GM12864 (cell line): ENCODE measurements at regions not wholly inside any gene's neighbourhood (a gene's known extent, or its start where the extent isn't known, plus 50 kb on each side); places are given as distances from the start of the nearest gene placed in this dataset.

Source experiments
- DNase-seq: peaks from one replicate; pipeline ENCODE4 v3.0.0-alpha.2; 2011; ENCODE audit warnings: low read depth
- H3K4me3 ChIP-seq: 2 replicates; pipeline ENCODE4 v1.5.1; 2011; ENCODE audit warnings: mild to moderate bottlenecking, low read depth, low read length, control low read depth
- TF ChIP-seq, protein P1 (sequence below): IDR thresholded peaks from 2 replicates; pipeline ENCODE4 v1.5.1; 2011; ENCODE audit warnings: low read depth, mild to moderate bottlenecking, moderate library complexity, low read length, control low read depth, inconsistent platforms; ENCODE audit errors: missing control alignments

DNA sequence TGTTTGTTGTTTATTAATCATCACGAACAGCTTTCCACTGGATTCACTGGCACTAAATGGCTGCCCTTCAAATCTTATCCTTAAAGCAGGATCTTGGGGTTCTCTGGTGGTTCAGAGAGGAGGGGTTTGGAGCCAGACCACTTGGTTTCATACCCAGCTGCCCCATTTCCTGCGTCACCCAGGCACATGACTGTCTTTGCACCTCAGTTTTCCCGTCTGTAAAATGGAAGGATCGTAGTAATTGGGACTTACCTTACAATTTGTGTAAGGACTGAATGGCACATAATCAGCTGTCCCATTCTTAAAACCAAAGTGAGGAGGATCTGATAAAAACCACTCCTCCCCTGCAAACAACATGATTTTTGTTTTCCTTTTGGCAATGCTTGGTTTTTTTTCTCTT is 318.3 kb downstream of the ZNF536 start:
- no peak overlapping the region for H3K4me3 ChIP-seq
- TF ChIP-seq, protein P1, sequence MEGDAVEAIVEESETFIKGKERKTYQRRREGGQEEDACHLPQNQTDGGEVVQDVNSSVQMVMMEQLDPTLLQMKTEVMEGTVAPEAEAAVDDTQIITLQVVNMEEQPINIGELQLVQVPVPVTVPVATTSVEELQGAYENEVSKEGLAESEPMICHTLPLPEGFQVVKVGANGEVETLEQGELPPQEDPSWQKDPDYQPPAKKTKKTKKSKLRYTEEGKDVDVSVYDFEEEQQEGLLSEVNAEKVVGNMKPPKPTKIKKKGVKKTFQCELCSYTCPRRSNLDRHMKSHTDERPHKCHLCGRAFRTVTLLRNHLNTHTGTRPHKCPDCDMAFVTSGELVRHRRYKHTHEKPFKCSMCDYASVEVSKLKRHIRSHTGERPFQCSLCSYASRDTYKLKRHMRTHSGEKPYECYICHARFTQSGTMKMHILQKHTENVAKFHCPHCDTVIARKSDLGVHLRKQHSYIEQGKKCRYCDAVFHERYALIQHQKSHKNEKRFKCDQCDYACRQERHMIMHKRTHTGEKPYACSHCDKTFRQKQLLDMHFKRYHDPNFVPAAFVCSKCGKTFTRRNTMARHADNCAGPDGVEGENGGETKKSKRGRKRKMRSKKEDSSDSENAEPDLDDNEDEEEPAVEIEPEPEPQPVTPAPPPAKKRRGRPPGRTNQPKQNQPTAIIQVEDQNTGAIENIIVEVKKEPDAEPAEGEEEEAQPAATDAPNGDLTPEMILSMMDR, result no peak
- no peak for DNase-seq

DNA sequence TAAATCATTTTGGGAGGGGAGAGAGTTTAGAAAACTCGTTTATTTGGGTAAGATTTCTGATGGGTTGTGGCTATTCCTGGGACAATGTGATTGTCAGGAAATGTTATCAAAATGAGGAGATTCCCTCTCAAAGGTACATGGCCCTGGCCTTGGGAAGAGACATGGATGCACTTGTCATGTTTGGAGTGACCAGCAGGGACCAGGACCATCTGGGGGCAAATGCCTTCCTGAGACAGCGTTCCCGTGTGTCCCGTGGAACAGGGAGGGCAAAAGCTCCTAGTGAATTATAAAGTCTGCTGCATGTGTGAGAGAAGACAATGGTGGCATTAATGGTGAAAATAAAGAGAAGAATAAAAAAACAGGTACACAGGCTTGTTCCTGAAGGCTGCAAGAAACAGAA is 317.3 kb downstream of the ZNF536 start:
- TF ChIP-seq, protein P1, result no peak
- H3K4me3 ChIP-seq, result no peak overlapping the region
- DNase-seq, result no peak

DNA sequence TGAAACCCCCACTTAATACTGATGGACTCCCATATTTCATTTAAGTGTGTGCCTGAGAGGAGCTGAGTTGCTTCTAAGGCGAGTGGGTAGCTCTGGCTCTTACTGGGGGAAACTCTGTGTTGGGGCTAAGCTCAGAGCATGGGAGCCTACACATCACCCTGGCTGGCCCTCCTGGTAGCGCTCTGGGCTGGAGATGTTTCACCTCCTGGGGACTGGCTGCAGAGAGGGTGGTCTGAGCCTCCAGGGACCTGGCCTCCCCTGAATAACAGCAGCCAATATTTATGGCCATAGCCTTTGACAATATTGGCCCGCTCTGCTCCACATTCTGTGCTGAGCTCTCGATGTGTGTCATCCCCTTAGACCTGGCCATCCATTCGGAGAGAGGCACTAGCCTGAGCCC is 316.5 kb downstream of the ZNF536 start:
- H3K4me3 ChIP-seq, result no peak overlapping the region
- no peak for DNase-seq
- TF ChIP-seq, protein P1, result no peak

DNA sequence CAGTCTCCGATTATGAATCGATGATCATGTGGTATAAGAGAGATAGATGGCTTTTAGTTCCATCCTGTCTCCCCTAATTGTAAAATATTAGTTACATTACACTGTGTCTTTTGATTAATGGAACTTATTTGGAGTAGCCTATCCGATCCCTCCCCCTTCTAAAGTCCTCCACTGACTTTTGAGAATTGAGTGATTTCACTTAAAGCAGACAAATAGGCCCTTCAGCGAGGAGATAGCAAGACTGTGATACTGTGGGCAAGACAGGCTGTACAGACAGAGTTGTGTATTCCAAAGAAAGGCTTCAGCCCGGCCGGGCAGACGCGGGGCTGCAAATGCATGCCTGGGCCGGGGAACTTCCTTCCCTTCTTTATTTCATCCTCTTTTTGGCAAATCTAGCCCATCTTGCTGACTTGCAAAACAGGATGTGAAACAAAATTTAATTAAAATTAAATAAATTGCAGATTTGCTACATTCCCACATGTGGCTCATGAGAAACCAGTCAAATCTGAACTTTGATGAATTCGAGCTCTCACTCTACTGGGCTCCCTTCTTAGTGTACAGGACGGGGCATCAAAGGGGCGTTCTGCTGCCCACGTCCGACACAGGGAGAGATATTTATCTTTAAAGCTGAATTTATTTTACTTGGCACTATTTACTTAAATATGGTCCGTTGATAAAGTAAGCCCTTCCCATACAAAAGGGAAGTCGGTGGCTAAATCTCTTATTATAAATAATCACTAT is 314.8 kb downstream of the ZNF536 start:
- no peak overlapping the region for H3K4me3 ChIP-seq
- no peak for DNase-seq
- TF ChIP-seq, protein P1, result no peak

DNA sequence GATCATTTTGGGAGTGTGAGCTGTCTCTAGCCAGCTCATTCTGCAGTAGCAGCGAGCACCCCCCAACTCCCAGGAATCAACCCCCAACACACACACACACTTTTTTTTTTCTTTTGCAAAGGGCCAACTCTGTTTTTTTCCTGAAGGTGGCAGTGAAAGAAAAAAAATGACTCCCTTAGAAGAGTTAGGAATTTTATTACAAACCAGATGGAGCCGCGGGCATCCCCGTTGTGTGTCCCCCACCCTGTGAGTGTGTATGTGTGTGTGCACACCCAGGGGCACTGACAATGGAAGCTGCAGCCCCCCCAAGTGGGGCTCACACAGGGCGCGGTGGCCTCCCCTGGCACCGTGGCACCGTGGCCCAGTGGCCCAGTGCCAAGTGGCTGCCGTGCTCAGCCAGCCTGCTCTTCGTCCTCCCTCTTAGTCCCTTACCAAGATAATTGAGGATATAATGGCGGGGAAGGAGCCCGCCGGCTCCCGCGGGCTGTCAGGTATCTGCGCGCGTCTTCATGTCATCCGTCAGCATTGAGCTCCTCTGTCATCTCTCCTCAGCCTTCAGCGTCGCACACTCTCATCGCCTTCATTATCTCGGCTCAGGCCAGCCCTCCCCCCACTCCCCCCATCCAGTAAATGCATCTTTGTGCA is 314.1 kb downstream of the ZNF536 start:
- TF ChIP-seq, protein P1, result no peak
- H3K4me3 ChIP-seq, result no peak overlapping the region
- no peak for DNase-seq

DNA sequence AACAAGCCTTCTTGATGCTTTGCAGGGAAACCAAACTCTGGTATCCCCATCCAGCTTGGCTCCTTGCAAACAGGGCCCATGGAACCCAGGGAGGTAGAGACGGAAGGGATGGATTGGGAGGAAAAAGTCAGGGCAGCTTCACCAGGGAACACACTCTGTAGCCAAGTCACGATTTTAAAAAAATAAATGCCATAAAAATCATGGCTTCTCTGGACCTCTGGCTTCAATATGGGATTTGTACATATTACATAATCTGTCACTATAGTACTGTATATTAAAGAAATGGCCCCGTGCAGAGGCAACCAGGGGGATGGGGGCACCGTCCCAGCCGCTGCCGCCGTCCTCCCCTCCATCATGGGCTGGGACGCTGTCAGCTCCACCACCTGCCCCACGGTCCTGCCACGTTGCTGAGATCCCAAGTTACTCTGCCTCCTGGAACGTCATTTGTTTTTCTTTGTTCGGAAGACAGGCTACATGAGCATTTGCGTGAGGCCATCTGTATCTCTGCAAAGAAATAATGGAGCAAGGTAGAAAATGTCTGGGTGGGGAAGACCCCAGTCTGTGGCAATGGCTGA is 313.3 kb downstream of the ZNF536 start:
- no peak for DNase-seq
- no peak overlapping the region for H3K4me3 ChIP-seq
- TF ChIP-seq, protein P1, result no peak
